ELR (cell line): ENCODE measurements at regions not wholly inside any gene's neighbourhood (a gene's known extent, or its start where the extent isn't known, plus 50 kb on each side); places are given as distances from the start of the nearest gene placed in this dataset.
"Not testable (repeated sequence)": the region's sequence is repeated elsewhere in the genome, so short reads cannot be mapped to it uniquely, and the experiment has no call there.

ENCODE experiments used
- DNase-seq: peaks from one replicate; pipeline ENCODE4 v3.0.0-alpha.2; 2015; ENCODE audit warnings: low read depth

GRCh38 chr4:170274616-170275015 lies 184.9 kb upstream of the AADAT start:
- no peak for DNase-seq

DNA sequence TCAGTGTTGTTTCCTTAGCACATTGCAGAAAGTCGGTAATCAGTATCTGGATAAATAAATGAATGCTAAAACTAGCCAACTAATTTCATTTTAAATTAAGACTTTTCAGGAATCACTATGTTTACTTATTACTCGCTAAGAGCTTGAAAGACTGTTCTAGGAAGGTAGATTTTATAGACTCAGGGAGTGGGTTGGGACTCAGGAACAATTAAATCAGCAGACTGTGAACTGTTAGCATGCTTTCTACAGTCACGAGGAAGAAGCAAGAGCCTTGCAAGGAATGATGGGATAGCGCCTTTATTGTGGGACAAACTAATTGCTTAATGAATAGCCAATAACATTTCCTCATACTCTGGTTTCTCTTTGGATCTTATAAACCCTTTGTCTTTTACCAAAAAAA lies 183.2 kb upstream of the AADAT start:
- DNase-seq, result no peak

DNA sequence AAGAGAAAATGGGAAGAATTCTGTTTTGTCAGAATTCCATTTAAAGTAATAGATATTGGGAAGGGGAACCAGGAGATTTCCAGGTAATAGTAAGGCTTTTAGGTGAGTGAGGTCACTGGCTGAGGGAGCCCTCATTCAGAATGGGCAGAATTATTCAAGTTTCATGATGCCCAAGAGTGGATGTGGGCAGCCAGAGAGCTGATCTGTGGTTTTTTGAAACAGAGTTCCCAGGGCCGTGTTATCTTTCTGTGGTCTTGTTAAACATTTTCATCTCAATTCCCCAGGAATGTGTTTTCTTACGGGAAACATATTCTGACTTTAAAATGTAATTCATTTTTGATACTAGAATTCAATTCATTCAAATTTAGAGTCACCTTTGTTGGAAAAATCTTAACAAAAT lies 182.0 kb upstream of the AADAT start:
- no peak for DNase-seq

- no peak for DNase-seq
These were observed 180.9 kb upstream of the AADAT start for GRCh38 chr4:170270628-170271027.

DNA sequence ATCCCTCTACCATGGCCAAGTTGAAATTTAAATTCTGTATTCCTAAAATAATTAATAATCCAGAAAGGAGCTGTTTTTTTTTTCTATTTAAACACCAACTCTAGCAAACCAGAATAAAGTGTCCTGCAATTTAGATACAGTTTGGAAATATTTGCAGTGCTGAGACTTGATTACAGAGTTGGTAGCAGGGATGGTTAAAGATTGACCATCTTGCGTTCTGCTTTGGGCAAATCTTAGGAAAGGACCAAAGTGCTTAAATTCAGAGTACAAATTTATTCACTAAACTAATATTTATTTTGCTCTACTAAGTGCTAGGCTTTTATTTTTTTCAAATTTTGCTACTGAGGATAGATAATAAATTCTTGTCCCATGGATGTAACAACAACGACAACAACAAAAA lies 180.2 kb upstream of the AADAT start:
- DNase-seq, result no peak

GRCh38 chr4:170259631-170260153 lies 169.9 kb upstream of the AADAT start:
- DNase-seq, result peak; percentile 90

DNA sequence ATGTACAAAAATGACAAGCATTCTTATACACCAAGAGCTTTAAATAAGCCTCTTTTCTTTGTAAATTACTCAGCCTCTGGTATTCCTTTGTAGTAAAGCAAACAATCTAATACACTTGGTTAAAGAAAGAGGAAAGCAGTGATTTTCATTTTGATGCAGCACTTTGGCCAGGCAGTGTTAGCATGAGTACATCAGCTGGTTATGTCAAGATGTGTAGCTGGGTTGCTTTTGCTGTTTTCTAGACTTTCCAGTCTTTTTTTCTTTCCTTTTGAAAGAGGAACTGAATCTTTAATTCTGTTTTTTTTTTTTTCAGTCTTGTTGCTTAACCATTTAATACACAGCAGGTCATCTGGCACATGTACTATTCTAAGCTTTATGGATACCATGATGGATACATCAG lies 167.1 kb upstream of the AADAT start:
- DNase-seq, result no peak

DNA sequence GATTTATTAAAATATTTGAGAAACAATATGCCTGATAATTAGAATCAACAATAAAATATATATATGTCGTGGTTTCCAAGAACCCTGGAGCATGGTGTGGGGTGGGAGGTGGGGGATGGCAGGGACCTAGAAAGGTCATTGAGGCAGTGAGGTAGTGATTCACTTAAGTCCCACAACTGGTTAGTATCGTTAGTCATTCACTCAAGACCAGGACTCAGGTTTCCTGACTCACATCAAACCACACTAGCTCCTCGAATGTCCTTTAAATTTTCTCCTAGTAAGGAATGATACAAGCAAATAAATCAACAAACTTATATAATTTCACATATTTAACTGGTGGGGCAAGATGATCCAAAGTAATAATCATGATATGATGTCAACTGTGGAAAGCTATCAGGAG lies 158.8 kb upstream of the AADAT start:
- DNase-seq, result peak; percentile 66

GRCh38 chr4:170248029-170248428 lies 158.3 kb upstream of the AADAT start:
- peak; percentile 43 for DNase-seq

DNA sequence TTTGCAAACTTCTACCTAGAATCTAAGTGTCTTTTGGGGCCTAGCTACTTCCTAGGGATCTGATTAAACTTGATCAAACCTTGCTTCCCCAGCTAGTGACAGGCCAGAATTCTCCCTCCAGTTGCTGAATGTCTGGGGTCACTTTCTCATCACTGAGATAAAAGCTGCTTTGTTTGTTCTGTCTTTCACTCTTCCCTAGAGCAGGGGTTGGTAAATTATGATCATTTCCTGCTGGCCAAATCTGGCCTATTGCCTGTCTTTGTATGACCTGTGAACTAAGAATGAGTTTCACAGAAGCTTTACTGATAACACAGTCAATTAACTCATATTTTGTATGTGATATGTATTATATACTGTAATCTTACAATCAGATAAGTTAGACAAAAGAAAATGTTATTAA lies 157.8 kb upstream of the AADAT start:
- DNase-seq, result peak; percentile 33

DNA sequence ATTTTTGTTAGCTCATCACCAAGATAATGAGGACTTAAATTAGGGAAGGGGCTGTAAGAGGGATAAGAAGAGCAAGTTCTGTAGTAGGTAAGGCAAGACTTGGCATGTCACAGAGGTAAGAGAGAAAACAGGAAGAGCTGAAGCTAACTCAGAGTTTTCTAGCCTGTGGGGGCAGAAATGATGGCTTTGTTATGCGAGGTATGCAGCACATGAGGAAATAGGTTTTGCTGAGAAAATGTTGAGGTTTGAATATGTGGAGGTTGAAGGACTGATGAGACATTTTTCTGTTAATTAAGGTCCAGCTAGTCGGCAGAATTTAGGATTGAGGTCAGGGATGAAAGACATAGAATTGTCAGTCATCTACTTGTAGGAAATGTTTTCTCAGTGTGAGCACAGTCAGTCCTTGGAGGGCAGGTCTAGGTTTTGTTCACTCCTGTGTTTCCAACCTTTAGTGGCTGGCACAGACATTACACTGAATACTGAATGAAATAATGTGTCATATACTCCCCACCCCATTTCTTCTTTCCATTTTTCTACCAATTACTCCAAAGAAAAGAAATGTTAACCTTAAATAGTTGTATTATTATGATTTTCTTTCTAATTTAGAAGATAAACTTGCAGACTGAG lies 154.0 kb upstream of the AADAT start:
- DNase-seq, result peak; percentile 13

- no peak for DNase-seq
These were observed 152.7 kb upstream of the AADAT start for GRCh38 chr4:170242471-170242870.

- DNase-seq, result no peak
These were observed 145.0 kb upstream of the AADAT start for GRCh38 chr4:170234800-170235199.

DNA sequence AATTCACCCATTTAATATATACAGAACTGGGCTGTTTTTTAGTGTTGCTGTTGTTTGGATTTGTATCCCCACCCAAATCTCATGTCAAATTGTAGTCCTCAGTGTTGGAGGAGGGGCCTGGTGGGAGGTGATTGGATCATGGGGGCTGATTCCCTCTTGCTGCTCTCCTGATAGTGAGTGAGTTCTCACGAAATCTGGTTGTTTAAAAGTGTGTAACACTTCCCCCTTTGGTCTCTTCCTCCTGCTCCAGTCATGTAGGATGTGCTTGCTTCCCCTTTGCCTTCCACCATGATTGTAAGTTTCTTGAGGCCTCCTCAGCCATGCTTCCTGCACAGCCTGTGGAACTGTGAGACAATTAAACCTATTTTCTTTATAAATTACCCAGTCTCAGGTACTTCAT lies 141.6 kb upstream of the AADAT start:
- DNase-seq, result no peak

DNA sequence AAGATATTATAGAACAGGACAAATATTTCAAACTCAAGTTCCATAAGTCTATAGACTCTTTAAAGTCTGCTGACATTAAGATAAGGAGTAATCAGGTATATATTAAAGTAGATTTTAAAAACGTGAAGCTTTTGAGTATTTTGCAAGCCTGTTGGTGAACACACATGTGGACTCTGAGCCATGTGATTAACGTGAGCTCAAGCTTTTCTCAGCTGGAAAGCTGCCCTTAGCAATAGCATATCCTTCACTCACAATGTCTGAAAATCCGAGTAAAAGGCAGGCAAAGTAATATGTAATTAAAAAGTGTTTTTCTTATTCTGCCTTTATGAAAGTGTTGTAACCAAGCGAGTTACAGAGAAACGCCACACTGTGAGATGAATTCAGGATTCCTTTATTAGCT lies 140.5 kb upstream of the AADAT start:
- no peak for DNase-seq

GRCh38 chr4:170229006-170229405 lies 139.2 kb upstream of the AADAT start:
- no peak for DNase-seq

GRCh38 chr4:170227928-170228327 lies 138.2 kb upstream of the AADAT start:
- DNase-seq, result no peak

DNA sequence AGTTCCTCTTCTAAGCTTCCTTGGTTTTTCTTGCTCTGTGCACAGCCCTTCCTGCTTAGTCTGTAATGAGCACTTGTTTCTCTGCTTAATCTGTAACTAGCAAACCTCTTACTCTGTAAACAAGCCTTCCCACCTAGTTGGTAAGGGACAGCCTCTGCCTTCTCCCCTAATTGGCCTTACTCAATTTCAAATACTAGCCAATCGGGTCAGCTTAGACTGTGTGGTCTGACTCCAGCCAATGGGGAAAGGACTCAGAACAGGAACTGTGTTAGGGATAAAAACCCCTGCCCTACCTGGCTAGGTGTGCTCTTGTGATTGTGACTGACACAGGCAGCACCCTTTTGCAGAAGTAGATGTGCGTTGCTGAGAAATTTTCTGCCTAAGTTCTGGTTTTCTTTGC lies 136.5 kb upstream of the AADAT start:
- DNase-seq, result no peak

- no peak for DNase-seq
These were observed 125.0 kb upstream of the AADAT start for GRCh38 chr4:170214731-170215130.

DNA sequence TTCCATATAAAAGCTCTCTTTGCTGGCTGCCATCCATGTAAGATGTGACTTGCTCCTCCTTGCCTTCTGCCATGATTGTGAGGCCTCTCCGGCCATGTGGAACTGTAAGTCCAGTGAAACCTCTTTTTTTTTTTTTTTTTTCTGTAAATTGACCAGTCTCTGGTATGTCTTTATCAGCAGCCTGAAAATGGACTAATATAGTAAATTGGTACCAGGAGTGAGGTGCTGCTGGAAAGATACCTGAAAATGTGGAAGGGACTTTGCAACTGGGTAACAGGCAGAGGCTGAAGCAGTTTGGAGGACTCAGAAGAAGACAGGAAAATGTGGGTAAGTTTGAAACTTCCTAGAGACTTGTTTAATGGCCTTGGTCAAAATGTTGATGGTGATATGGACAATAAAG lies 124.3 kb upstream of the AADAT start:
- DNase-seq, result no peak

DNA sequence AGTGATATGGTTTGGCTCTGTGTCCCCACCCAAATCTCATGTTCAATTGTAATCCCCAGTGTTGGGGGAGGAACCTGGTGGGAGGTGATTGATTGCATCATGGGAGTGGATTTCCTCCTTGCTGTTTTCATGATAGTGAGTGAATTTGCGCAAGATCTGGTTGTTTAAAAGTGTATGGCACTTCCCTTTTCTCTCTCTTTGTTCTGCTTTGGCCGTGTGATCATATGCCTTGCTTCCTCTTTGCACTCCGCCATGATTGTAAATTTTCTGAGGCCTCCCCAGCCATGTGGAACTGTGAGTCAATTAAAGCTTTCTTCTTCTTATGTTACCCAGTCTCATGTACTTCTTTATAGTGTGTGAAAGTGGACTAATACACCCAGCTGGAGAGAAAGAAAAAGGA lies 113.0 kb upstream of the AADAT start:
- no peak for DNase-seq

GRCh38 chr4:170198747-170199146 lies 109.0 kb upstream of the AADAT start:
- peak; percentile 31 for DNase-seq

DNA sequence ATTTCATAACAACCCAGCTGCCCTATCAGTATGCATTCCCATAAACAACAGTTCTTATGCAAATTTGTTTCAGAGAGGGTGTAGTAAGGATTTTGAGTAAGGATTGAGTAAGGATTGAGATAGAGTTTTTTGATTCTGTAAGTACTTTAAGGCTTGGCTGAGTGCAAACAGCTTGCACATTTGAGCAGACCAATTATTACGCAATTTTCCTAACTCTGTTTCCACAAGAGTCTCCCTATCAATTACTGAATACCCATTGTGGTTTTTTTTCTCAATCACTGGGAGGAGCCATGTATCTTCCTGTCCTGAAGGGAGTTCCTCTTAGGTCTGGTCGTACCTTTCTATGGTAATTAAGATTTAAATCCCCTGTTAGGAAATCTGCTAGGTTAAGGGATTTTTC lies 105.0 kb upstream of the AADAT start:
- not testable (repeated sequence) for DNase-seq

GRCh38 chr4:170193496-170193895 lies 103.7 kb upstream of the AADAT start:
- no peak for DNase-seq

GRCh38 chr4:170190265-170190664 lies 100.5 kb upstream of the AADAT start:
- DNase-seq, result no peak
